ENCODE measurements at regions not wholly inside any gene's neighbourhood (a gene's known extent, or its start where the extent isn't known, plus 50 kb on each side); places are given as distances from the start of the nearest gene placed in this dataset.

DNA sequence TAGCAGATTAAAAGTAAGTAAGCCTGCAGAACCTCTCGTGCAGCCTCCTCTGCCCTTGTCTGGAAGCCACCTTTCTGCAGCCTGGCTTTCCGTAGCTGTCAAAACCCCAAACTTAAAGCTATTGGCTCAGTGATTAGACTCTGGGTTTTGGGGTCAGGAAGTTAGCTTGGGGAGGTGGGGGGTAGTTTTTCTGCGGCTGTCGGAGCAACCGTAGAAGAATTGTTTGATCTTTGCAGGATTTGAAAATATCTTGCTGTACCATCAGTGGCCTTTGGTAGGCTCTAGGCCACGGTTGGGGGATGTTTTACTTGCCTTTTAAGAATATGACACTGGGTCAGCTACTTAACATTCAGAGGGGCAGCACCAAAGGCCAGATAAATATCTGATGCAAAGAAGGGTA, 88.4 kb upstream of the RASGRP1 start:
- TF ChIP-seq, protein P1, sequence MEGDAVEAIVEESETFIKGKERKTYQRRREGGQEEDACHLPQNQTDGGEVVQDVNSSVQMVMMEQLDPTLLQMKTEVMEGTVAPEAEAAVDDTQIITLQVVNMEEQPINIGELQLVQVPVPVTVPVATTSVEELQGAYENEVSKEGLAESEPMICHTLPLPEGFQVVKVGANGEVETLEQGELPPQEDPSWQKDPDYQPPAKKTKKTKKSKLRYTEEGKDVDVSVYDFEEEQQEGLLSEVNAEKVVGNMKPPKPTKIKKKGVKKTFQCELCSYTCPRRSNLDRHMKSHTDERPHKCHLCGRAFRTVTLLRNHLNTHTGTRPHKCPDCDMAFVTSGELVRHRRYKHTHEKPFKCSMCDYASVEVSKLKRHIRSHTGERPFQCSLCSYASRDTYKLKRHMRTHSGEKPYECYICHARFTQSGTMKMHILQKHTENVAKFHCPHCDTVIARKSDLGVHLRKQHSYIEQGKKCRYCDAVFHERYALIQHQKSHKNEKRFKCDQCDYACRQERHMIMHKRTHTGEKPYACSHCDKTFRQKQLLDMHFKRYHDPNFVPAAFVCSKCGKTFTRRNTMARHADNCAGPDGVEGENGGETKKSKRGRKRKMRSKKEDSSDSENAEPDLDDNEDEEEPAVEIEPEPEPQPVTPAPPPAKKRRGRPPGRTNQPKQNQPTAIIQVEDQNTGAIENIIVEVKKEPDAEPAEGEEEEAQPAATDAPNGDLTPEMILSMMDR (IDR thresholded peaks at IDR 0.05; ENCODE audit: low read depth, low read length, missing control alignments): no peak
- no peak for DNase-seq
- Histone ChIP-seq H3K27ac (no peak overlapping the region), H3K36me3 (replicated peaks) (no peaks in the 10 kb centered on the region), H3K4me3 (ENCODE audit: low read depth, low read length) (no peak overlapping the region), H3K27me3 (replicated peaks) (no peaks in the 10 kb centered on the region)
- in situ Hi-C loops (cut with HindIII; ENCODE audit: low pct_ligation_motif_present, low sequenced_read_pairs): no loop called here

DNA sequence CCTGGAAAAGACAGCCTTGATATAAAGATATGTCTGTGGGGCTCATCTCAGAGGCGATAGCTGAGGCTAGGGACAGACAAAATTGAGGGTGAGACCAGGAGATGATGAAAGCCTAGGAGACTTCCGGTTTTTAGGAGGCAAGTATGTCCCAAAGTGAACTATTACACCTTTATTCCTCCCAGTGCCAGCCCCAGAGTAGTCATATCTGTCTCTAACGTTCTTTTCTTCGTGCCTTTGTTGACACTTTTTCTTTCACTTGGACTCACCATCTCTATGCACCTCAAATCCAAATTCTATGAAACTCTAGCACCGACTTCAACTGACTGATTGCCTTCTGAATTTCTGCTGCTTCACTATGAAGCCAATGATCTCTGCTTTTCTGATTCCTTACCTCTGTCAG, 93.8 kb upstream of the RASGRP1 start:
- Histone ChIP-seq H3K27me3 (replicated peaks) (no peaks in the 10 kb centered on the region), H3K36me3 (replicated peaks) (no peaks in the 10 kb centered on the region), H3K27ac (no peak overlapping the region), H3K4me3 (ENCODE audit: low read depth, low read length) (no peak overlapping the region)
- no peak for DNase-seq
- in situ Hi-C loops (cut with HindIII; ENCODE audit: low pct_ligation_motif_present, low sequenced_read_pairs): no loop called here
- TF ChIP-seq, protein P1 (IDR thresholded peaks at IDR 0.05; ENCODE audit: low read depth, low read length, missing control alignments): no peak

DNA sequence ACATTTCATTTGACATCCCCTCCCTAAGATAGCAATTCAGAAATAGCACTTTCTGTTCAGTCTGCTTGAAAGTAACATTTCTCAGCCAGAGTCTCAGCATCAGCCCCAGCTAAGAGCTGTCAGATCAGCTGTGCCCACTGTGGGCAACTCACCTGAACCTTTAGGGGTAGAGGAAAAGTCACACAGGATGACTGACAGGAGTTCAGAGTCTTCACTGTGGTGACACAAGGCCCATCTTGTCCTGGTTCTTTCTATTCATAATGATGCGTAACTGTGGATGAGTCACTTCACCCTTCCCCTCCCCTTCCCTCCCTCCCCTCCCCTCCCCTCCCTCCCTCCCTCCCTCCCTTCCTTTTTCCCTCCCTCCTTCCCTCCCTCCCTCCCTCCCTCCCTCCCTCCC, 96.1 kb upstream of the RASGRP1 start:
- no peak overlapping the region for H3K27ac ChIP-seq
- no peak for DNase-seq

DNA sequence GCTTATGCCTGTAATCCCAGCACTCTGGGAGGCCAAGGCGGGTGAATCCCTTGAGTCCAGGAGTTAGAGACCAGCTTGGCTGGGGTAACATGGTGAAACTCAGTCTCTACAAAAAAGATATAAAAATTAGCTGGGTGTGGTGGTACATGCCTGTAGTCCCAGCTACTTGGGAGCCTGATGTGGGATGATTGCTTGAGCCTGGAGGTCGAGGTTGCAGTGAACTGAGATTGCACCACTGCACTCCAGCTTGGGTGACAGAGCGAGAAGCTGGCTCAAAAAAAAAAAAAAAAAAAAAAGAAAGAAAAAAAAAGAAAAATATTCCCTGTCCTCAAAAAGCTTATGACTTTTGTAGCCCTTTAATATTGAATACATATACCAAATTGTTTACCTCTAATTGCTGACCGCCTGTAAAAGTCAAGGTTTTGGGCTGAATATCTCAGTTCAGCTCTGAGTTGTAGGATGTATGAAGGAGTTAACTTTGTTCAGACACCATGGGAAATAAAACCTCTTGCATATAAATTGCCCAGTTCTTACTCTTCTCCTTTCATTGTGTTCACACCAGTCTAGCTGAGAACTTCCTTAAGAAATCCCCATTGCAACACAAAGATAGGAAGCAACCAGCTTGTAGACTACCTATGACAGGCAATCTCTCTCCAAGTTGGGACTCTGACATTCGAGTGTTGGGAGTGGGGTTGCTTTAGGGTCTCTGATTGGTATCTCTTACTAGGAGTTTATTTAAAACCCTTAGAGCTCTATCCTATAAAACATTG, 97.6 kb upstream of the RASGRP1 start:
- in situ Hi-C loops (cut with HindIII; ENCODE audit: low pct_ligation_motif_present, low sequenced_read_pairs): no loop called here
- H3K27ac ChIP-seq: no peak overlapping the region
- TF ChIP-seq, protein P1 (IDR thresholded peaks at IDR 0.05; ENCODE audit: low read depth, low read length, missing control alignments): no peak

More for the DNA sequence above, 96.1 kb upstream of the RASGRP1 start:
- H3K4me3 ChIP-seq (ENCODE audit: low read depth, low read length): no peak overlapping the region
- TF ChIP-seq, protein P1 (IDR thresholded peaks at IDR 0.05; ENCODE audit: low read depth, low read length, missing control alignments): no peak
- no peaks in the 10 kb centered on the region for H3K36me3 ChIP-seq (replicated peaks)
- in situ Hi-C loops (cut with HindIII; ENCODE audit: low pct_ligation_motif_present, low sequenced_read_pairs): no loop called here
- H3K27me3 ChIP-seq (replicated peaks): peaks cover 5% of the 10 kb centered on the region

DNA sequence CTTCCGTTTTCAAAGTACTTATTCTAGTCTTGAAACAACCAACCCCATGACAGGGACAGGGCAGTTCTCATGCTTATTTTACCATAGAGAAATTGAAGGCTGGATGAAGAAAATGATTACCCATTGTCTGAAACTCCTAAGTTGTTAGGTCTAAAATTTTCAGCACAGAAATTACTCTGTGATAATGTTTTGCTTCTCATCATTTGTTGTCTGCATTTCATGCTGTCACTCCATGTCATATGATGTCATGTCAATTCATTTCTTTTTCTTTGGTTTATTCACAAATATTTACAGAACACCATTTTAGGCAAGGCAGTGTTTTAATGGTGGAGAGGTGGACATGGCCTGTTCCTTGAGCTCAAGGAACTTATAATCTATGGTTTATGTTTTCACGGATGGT, 98.2 kb upstream of the RASGRP1 start:
- DNase-seq: no peak
- in situ Hi-C loops (cut with HindIII; ENCODE audit: low pct_ligation_motif_present, low sequenced_read_pairs): no loop called here
- Histone ChIP-seq H3K4me3 (ENCODE audit: low read depth, low read length) (no peak overlapping the region), H3K27ac (no peak overlapping the region), H3K36me3 (replicated peaks) (no peaks in the 10 kb centered on the region), H3K27me3 (replicated peaks) (peaks cover 11% of the 10 kb centered on the region)
- TF ChIP-seq, protein P1 (IDR thresholded peaks at IDR 0.05; ENCODE audit: low read depth, low read length, missing control alignments): no peak

More for the DNA sequence above, 97.6 kb upstream of the RASGRP1 start:
- no peak overlapping the region for H3K4me3 ChIP-seq (ENCODE audit: low read depth, low read length)
- no peak for DNase-seq
- H3K27me3 ChIP-seq (replicated peaks): peaks cover 9% of the 10 kb centered on the region
- no peaks in the 10 kb centered on the region for H3K36me3 ChIP-seq (replicated peaks)

Data from brain microvascular endothelial cell (primary cell).